GM19035 (cell line): ENCODE measurements at regions not wholly inside any gene's neighbourhood (a gene's known extent, or its start where the extent isn't known, plus 50 kb on each side); places are given as distances from the start of the nearest gene placed in this dataset.
"Not testable (repeated sequence)": the region's sequence is repeated elsewhere in the genome, so short reads cannot be mapped to it uniquely, and the experiment has no call there.

Experiments used
- ATAC-seq: cut with Tn5 transposase; IDR thresholded peaks from one replicate; pipeline ENCODE4 v1.9.1; 2021; ENCODE audit not compliant: unreplicated experiment

DNA sequence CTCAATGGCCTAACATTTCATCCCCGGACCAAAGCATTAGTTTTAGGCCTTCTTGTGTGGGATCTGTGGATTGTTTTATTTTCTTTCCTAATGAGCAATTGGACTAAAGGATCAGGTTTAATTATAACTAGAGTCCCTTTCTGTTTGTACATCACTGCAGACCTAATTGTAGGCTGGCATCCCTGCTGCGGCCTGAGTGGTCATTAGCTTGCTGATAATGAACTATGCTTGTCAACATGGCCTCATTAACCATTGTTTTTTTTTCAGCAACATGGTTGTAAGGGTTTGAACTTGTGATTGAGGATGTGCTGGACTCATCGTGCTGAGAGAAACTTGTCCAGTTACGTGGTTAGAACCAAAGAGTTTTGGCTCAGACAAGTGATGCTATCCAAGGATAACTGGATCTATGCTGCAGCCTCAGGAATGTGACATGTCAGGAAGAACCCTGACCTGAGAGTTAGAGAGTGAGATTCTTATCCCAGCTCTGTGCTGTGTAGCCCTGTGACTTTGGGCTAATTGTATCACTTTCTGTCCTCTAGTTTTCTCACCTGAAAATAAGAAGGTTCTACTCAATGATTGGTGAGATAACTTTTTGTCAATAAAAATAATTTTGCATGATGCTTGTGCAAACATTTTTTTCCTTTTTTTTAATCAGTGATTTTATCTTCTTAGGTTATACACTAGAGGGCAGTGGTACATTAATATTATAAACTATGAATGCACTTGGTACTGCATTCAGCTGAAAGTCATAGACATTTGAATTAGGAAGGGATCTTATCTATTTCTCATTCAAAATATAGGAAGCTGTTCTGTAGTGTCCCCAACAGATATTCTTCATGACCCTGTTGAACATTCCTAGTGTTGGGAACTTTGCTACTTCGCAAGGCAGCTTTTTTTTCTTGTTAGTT is 140.9 kb downstream of the RNF144B start:
- ATAC-seq = no peak

DNA sequence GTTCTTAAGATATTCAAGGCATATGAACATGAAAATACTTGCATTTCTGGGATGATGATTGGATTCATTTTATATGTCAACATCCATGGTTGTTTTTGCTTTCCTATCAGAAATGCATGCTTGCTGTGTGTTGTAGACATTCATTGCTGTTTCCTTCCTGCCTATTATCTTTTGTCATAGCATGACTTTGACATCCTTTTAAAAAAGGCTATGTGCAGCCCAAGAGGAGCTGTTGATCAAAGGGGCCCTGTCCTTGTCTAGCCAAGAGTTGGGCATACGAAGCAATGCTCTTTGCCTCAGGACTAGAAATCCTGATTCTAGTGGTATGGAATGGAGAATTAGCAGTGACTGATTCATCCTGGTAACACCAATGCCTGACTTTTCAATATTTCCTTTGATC is 143.1 kb downstream of the RNF144B start:
- ATAC-seq = no peak

DNA sequence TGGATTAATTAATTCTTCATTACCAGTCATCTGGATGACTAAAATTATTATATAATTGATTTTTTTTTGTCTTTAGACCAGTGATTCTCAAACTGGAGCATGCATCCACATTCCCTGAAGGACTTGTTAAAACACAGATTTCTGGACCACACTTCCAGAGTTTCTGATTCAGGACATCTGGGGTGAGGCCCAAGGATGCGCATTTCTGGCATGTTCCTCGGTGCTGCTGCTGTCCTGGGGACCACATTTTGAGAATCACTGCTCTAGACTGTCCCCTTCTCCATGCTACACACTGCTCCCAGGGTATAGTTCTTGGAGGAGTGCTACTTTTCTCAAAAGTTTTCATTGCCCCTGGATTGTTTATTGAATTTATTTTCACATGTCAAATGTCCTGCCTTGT is 145.0 kb downstream of the RNF144B start:
- no peak for ATAC-seq

GRCh38 chr6:18533793-18534192 is 146.6 kb downstream of the RNF144B start:
- no peak for ATAC-seq

DNA sequence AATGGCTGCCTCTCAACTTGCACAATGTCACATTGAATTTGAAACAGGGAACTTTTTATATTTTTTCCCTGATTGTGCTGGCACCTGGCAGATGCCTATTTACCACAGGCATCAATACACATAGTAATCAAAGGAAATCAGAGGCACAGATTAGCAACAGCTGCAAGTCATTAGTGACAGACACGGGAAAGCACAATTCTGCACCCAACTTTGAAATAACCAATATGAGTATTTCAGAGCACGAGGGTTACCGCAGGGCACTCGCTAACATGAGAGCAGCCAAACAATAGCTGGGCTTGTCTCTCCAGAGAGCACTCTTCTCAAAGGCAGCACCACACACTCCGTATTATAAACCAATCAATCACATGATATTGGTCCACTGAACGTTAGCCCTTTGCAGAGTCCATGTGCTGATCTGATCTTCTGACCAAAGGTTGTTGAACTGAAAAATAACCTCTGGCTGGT is 149.5 kb downstream of the RNF144B start:
- no peak for ATAC-seq

DNA sequence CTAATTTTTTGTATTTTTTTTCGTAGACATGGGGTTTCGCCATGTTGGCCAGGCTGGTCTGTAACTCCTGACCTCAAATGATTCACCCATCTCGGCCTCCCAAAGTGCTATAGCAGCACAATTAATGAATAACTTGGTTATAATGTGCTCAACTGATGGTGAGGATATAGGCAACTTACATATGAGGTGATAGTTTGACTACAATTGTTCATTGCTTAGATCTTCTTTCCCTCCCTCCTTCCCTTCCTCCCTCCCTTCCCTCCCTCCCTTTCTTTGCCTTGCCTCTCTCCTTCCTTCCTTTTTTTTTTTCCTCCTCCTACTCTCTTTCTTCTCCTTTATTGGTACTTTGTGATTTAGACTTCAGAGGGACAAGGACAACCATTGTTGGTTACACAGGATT is 151.2 kb downstream of the RNF144B start:
- ATAC-seq = no peak

DNA sequence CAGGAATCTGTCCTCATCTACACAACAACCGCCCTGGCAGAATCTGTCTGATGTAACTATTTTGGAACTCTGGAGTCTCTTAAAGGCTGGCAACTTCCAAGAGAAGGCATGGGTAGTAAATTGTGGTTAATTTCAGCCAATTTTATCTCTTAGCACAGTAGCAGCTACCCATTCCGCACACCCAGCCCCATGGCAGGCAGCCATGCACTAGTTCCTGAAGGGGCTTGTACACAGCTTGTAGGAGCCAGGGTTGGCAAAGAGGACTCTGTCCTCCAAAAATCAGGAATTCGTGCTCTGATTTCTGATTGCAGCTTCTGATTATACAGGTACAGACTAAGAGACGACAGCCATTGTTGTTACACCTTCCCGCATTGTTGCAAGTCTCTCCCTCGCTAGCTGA is 155.9 kb downstream of the RNF144B start:
- no peak for ATAC-seq

DNA sequence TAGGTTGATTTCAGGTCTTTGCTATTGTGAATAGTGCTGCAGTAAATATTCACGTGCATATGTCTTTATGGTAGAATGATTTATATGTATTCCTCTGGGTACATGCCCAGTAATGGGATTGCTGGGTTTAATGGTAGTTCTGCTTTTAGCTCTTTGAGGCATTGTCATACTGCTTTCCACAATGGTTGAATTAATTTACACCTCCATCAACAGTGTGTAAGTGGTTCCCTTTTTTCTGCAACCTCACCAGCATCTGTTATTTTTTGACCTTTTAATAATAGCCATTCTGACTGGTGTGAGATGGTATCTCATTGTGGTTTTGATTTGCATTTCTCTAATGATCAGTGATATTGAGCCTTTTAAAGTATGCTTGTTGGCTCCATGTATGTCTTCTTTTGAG is 158.0 kb downstream of the RNF144B start:
- not testable (repeated sequence) for ATAC-seq

DNA sequence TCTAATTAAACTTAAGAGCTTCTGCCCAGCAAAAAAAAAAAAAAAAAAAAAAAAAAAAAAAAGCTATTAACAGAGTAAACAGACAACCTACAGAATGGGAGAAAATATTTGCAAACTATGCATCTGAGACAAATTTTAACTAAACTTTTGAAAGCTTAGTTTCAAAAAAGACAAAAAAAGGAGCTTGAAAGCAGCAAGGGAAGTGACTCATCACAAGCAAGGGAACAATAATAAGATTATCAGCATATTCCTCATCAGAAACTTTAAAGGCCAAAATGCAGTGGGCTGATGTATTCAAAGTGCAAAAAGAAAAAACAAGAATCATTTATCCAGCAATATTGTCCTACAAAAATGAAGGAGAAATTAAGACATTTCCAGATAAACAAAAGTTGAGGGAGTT is 158.6 kb downstream of the RNF144B start:
- ATAC-seq = no peak

DNA sequence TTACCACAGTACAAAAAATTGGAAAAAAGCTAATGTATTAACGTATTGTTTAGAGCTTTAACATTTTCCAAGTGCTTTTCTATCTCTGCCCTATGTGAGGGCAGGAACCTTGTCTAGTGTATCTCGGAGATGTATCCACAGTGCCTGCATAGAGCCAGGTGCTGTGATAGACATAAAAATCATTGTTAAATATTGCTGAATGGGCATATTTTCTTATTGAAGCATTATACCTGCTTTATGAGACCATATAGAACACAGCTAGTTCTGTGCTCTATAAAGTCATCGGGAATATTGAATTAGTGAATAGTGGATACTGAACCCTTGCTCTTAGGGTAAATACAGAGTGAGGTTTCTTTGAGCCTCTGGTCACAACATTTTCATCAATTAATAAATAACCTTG is 163.0 kb downstream of the RNF144B start:
- ATAC-seq = no peak

- no peak for ATAC-seq
Measured at GRCh38 chr6:18551228-18551627, 164.1 kb downstream of the RNF144B start.

DNA sequence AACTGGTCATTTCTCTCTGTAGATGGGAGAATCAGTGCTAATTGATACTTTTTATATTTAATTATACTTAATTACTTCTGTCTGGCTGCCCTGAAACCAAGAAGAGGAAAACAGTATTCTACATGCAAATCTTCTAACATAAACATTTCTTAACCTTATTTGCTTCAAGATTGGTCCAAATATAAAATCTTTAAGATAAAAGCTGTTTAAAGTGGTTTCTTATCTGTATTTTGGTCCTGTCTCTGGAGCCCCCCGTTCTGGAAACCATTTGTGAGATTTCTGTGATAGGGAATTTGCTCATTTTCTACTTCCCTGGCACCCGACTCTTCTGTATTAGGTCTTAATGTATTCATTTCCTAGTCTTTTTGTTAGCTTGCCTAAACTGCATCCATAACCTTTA is 168.6 kb downstream of the RNF144B start:
- ATAC-seq = no peak

DNA sequence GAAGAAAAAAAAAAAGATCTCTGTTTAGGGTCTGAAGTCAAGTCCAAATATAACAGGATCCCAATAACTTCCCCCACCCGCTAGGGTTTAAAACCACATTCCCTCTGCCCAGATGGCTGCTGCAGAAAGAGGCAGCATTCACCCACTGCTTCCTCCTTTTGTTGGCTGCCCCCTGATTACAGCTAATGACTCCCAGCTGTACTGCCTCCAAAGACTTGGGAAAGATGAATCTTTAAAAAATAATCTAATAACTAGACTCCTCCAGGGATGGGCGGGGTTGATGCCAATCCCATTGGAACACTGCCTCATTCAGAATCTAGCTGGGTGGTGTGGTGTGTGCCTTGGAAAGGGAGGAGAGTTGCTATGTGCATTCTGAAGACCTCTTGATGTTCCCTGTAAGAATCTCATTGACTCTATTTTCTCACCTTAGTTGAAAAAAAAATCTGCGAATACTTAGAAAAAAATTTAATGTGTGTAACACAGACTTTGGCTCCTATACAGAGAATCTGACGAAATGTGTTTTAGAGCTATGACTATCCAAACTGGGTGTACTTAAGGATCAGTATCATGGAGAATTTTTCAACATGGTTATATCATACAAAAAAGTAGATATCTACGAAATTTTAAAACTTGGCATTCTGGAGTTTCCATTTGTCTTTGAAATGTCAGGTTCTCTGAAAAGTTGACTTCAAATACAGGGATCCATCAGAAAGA is 174.0 kb downstream of the RNF144B start:
- ATAC-seq = no peak

GRCh38 chr6:18562726-18563125 is 175.6 kb downstream of the RNF144B start:
- ATAC-seq = no peak

GRCh38 chr6:18564775-18565174 is 177.6 kb downstream of the RNF144B start:
- ATAC-seq = no peak

DNA sequence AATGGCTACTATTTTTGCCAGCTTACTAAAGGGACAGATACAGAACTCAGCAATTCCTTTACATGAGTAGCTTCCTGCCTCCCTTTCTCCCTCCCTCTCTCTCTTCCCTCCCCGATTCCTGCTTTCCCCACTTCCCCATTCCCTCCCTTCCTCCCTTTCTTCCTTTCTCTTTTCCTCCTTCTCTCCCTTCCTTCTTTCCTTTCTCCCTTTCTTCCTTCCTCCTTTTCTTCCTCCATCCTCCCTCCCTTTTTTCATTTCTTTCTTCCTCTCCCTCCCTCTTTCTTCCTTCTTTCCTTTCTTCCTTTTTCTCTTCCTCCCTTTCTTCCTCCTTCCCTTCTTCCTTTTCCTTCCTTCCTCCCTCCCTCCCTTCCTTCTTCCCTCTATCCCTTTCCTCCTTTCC is 178.1 kb downstream of the RNF144B start:
- ATAC-seq = no peak

DNA sequence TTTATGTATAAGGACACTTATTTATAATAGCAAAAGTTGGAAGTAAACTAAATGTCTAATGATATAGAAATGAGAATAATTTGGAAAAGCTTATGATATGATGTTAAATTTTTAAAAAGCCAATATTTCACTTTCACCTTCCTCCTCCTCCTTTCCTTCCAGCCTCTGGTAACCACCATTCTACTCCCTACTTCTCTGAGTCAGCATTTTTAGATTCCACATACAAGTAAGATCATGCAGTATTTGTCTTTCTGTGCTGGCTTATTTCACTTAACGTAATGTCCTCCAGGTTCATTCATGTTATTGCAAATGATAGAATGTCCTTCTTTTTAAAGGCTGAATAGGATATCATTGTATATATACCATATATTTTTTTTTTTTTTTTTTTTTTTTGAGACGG is 180.2 kb downstream of the RNF144B start:
- ATAC-seq = no peak

- ATAC-seq = no peak
Measured at GRCh38 chr6:18577491-18577890, 190.3 kb downstream of the RNF144B start.

DNA sequence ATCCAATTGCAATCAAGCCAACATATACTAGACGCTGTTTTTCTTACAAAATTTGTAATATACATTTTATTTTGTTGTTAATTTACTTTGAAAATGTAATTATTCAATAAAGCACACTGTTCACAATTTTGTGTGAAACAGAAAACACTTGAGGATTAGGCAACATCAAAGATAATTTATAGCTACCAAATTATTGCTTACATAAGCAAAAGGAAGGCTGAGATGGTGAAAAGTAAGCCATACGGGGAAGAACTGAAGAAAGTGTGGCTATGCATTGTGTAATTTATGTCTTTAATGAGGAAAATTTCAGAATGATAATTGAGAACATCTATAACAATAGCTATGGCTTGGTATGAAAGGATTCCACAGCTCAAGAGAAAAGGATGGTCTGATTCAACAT is 192.0 kb downstream of the RNF144B start:
- ATAC-seq = no peak

- no peak for ATAC-seq
Measured at GRCh38 chr6:18579869-18580268, 192.7 kb downstream of the RNF144B start.

DNA sequence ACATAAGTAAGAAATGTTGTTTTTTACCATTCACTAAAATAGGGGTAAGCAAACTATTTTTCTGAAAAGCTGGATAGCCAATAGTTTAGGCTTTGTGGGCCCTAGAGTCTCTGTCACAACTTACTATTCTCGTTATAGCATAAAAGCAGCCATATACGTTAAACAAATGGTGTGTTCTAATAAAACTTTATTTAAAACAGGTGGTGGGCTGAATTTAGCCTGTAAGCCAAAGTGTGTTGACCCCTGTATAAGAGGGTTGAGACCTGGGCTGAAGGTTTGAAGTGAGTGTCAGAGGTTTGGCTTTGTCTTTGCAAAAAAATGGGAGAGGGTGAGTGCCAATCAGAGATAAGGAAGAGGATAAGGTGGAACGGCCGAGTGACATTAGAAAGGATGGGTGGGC is 197.2 kb downstream of the RNF144B start:
- ATAC-seq = no peak

DNA sequence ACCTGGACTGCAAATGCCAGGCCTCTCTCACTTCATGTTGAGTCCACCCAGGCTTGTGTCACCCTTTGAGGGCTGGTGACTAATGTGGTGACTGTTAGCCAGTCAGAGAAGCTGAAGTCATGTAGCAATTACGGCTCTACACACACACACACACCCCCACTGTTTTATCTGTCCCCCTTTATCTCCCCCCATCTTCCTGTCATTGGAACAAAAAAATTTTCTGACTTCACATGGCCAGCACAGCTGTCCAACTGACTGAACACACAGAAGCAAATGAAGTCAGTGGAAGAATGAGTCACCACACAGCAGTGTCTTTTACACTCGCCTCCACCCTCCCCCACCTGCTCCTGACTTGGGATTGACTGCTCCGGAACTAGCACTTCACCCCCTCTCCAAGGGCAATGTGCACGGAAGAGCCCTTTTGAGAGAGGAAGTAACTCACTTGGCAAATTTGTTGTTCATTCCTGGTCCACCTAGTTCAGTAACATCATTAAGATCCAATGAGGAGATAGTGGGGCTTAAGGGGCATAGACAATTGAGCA is 198.0 kb downstream of the RNF144B start:
- no peak for ATAC-seq
